Left lung (tissue), 4 donors: ENCODE measurements at regions not wholly inside any gene's neighbourhood (a gene's known extent, or its start where the extent isn't known, plus 50 kb on each side); places are given as distances from the start of the nearest gene placed in this dataset.

Experiments
- ATAC-seq: fragments of 200-7000 bp; cut with Tn5 transposase; one replicate; pipeline ENCODE4 v1.9.1; 2020; ENCODE audit warnings: moderate library complexity
- DNase-seq, 4 donors: peaks; one replicate each; pipeline ENCODE4 v3.0.0-alpha.2; 2013 to 2020
- H3K27ac ChIP-seq, 2 donors: fragments of 200-600 bp; sonication (generic) in 1 of 2; one replicate each; pipeline versions ENCODE4 v1.5.0 to v1.8.0; 2020 to 2021
- H3K27me3 ChIP-seq, 2 donors: fragments of 200-600 bp; sonication (generic) in 1 of 2; one replicate each; pipeline versions ENCODE4 v1.5.0 to v1.8.0; 2020 to 2021
- H3K36me3 ChIP-seq, 2 donors: fragments of 200-600 bp; sonication (generic) in 1 of 2; one replicate each; pipeline versions ENCODE4 v1.5.0 to v1.8.0; 2020 to 2021
- H3K4me1 ChIP-seq, 2 donors: fragments of 200-600 bp; one replicate each; pipeline ENCODE4 v1.8.0; 2021
- H3K4me3 ChIP-seq, 2 donors: fragments of 200-600 bp; sonication (generic) in 1 of 2; one replicate each; pipeline versions ENCODE4 v1.5.0 to v1.8.0; 2020 to 2021; ENCODE audit warnings: mild to moderate bottlenecking in 1 of 2
- H3K9me3 ChIP-seq, 2 donors: fragments of 200-600 bp; sonication (generic) in 1 of 2; one replicate each; pipeline versions ENCODE4 v1.5.0 to v1.8.0; 2020 to 2021
- intact Hi-C, 2 donors: fragments of 100-400 bp; cut with DNase I; formaldehyde crosslinking; loops; one replicate each; pipeline versions ENCODE4 v1.11.2 to v1.14.2; 2022
- TF ChIP-seq, protein P1 (sequence below), 2 donors: fragments of 200-600 bp; sonication (generic) in 1 of 2; IDR thresholded peaks; one replicate each; pipeline versions ENCODE4 v1.5.0 to v1.8.0; 2021; ENCODE audit warnings: antibody characterized with exemption in 2 of 2
- donor health status: DM: no; HTN: yes; CAD: no.
- donor health status: DM: no; HTN: no; CAD: no.

DNA sequence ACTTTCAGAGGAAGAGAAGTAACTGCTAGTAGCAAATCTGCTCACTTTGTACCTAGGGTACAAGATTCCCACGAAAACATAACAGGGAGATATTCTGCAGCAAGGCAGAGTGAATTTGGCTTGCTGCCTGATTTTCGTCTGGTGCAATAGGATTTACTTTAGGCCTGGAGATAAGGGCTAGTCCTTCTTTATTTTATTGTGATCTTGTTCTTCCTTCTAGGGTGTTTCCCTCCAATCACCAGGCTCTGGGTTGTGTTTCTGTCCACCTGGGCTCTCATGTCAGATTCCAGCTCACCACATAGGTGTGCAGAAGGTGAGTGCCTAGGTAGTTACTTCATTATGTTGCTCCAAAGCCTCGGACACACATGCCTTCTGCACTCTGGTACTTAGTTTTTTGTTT lies 211.8 kb upstream of the RGMA start:
- peak in 1 of 4 donors; percentile 32 for DNase-seq
- no peaks in the 10 kb centered on the region for H3K27me3 ChIP-seq

DNA sequence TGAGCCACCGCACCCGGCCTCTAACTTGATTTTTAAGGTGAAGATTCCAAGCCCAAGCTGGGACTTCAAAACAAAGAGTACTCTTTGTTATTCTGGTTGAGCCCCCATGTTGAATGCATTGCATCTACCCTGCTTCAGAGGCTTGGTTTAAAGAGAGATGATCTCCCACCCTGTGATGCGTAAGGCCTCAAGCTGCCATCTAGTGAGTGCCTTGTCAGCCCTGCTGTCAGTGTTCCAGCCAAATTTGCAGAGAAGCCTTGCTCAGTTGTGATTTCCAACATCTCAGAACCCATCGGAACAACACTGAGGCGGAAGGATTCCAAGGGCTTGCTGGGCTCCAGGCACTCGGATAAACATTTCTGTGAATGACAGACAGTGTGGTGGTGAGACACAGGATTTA lies 210.7 kb upstream of the RGMA start:
- Histone ChIP-seq H3K4me3 (no peak overlapping the region), H3K4me1 (no peaks in the 10 kb centered on the region), H3K9me3 (no peaks in the 10 kb centered on the region), H3K27me3 (no peaks in the 10 kb centered on the region), H3K36me3 (no peaks in the 10 kb centered on the region), H3K27ac (no peak overlapping the region)
- ATAC-seq, result no peak
- TF ChIP-seq, protein P1, sequence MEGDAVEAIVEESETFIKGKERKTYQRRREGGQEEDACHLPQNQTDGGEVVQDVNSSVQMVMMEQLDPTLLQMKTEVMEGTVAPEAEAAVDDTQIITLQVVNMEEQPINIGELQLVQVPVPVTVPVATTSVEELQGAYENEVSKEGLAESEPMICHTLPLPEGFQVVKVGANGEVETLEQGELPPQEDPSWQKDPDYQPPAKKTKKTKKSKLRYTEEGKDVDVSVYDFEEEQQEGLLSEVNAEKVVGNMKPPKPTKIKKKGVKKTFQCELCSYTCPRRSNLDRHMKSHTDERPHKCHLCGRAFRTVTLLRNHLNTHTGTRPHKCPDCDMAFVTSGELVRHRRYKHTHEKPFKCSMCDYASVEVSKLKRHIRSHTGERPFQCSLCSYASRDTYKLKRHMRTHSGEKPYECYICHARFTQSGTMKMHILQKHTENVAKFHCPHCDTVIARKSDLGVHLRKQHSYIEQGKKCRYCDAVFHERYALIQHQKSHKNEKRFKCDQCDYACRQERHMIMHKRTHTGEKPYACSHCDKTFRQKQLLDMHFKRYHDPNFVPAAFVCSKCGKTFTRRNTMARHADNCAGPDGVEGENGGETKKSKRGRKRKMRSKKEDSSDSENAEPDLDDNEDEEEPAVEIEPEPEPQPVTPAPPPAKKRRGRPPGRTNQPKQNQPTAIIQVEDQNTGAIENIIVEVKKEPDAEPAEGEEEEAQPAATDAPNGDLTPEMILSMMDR (IDR thresholded peaks at IDR 0.05), result no peak
- DNase-seq, result no peak
- intact Hi-C loops, result no loop called here

More for the DNA sequence above, 211.8 kb upstream of the RGMA start:
- Histone ChIP-seq H3K4me3 (no peak overlapping the region), H3K27ac (no peak overlapping the region), H3K9me3 (no peaks in the 10 kb centered on the region), H3K4me1 (no peaks in the 10 kb centered on the region), H3K36me3 (no peaks in the 10 kb centered on the region)
- no peak for ATAC-seq
- TF ChIP-seq, protein P1 (IDR thresholded peaks at IDR 0.05), result no peak
- intact Hi-C loops, result no loop called here

DNA sequence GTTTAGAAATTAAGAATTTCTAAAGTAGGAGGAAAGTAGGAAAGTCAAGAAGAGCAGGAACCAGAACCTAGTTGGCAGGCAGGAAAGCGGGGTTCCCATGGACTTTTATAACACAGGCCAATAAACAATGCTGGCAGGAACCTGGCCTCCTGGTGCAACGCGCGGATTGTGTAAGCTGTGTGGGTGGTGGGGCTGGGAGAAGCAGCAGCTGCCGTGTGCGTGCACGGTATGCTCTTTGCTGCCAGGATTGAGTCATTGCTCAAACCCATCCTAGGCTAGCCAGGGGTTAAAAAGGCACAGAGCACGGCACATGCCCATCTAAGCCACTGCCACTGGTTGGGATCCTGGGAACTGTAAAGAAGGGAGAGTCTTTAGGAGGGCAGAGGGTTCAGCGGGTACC lies 209.9 kb upstream of the RGMA start:
- Histone ChIP-seq H3K4me3 (no peak overlapping the region), H3K9me3 (no peaks in the 10 kb centered on the region), H3K4me1 (no peaks in the 10 kb centered on the region), H3K27ac (no peak overlapping the region), H3K27me3 (no peaks in the 10 kb centered on the region), H3K36me3 (no peaks in the 10 kb centered on the region)
- TF ChIP-seq, protein P1 (IDR thresholded peaks at IDR 0.05), result no peak
- DNase-seq (no peak), ATAC-seq (no peak)
- intact Hi-C loops, result no loop called here

GRCh38 chr15:93296759-93297500 lies 207.9 kb upstream of the RGMA start:
- DNase-seq (no peak), ATAC-seq (no peak)
- TF ChIP-seq, protein P1 (IDR thresholded peaks at IDR 0.05), result no peak
- Histone ChIP-seq H3K9me3 (no peaks in the 10 kb centered on the region), H3K4me1 (no peaks in the 10 kb centered on the region), H3K4me3 (no peak overlapping the region), H3K27me3 (no peaks in the 10 kb centered on the region), H3K36me3 (no peaks in the 10 kb centered on the region), H3K27ac (no peak overlapping the region)
- intact Hi-C loops, result no loop called here

DNA sequence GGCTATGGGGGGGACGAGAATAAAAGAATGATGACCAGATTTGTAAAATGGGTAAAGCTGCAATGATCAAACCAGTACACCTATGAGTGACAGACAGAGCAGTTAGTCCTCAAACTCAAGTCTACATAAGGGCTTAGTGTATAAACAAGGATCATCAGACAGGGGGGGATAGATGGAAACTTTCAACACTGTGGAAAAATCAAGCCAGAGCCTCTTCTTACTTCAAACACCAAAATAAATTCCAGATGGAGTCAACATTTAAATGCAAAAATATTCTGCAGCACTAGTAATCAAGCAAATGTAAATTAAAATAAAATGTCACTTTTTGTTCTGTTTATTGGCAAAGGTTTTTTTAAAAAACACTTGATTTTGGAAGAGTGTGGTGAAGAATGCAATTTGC lies 205.9 kb upstream of the RGMA start:
- ATAC-seq, result no peak
- intact Hi-C loops, result no loop called here

More for the DNA sequence above, 205.9 kb upstream of the RGMA start:
- no peaks in the 10 kb centered on the region for H3K9me3 ChIP-seq
- no peak for DNase-seq
- H3K4me1 ChIP-seq, result no peaks in the 10 kb centered on the region
- H3K36me3 ChIP-seq, result no peaks in the 10 kb centered on the region
- TF ChIP-seq, protein P1 (IDR thresholded peaks at IDR 0.05), result no peak
- no peak overlapping the region for H3K27ac ChIP-seq
- no peak overlapping the region for H3K4me3 ChIP-seq
- peaks cover 0 to 7% of the 10 kb centered on the region in 2 donors for H3K27me3 ChIP-seq
